ENCODE measurements at regions not wholly inside any gene's neighbourhood (a gene's known extent, or its start where the extent isn't known, plus 50 kb on each side); places are given as distances from the start of the nearest gene placed in this dataset.
A peak's percentile ranks its signal among the peaks of the same experiment; 100 is the strongest.

GRCh38 chr2:165033402-165033801, 78.1 kb upstream of the SLC38A11 start:
- DNase-seq = no peak

DNA sequence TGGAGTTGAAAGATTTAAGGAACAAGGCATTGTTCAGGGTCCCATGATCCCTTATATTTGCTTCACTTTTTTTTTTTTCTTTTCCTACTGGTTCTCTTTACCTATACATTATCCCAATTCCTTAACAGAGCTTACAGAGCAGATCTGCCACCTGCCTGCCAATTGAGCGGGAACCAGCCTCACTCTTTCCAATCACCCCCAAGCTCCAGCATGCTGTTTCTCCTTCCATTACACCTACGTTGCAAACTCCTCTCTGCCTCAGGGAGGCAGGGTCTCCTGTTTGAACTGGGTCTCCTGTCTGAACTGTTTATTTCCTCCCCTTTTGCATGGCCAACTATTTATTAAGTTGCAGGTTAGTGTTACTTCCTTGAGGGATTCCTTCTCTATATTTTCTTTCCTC, 77.2 kb upstream of the SLC38A11 start:
- DNase-seq = no peak

GRCh38 chr2:165024199-165024598, 68.9 kb upstream of the SLC38A11 start:
- DNase-seq = no peak

GRCh38 chr2:165022781-165023180, 67.5 kb upstream of the SLC38A11 start:
- no peak for DNase-seq

- no peak for DNase-seq
Observed at GRCh38 chr2:165017966-165018596, 62.8 kb upstream of the SLC38A11 start.

DNA sequence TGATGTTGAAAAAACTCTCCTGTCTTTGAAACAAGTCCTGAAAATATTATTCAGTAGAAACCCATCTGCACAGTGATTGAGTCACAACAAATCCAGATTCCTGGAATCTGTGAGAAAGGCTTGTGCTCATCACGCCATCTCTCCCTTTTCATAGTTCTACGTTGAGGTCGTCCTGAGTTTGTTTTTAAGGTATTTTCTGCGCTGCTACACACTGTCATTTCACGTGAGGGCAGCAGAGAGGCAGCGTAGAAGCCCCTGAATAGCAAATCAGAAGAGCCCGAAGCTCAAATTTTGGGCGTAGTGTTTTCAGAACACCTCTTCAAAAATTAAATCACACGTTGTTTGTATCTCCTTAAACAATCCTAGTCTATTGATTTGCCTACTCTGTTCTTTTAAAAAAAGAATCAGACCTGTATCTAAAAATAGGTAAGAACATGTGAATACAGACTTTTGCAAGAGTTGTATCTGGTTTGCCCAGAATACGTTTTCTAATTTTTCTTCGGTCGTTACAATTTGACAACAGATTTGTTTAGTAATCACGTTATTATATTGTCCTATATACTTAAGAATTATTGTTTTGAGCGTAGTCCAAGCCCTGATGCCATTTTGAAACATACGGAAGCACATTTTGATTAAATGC, 61.6 kb upstream of the SLC38A11 start:
- DNase-seq = peak; percentile 53

- peak; percentile 61 for DNase-seq
Observed at GRCh38 chr2:165015052-165015642, 59.8 kb upstream of the SLC38A11 start.

- no peak for DNase-seq
Observed at GRCh38 chr2:165013944-165014619, 58.8 kb upstream of the SLC38A11 start.

GRCh38 chr2:165011199-165011598, 55.9 kb upstream of the SLC38A11 start:
- DNase-seq = no peak

GRCh38 chr2:165010556-165010955, 55.2 kb upstream of the SLC38A11 start:
- DNase-seq = no peak

GRCh38 chr2:165009466-165009865, 54.1 kb upstream of the SLC38A11 start:
- DNase-seq = peak; percentile 46

DNA sequence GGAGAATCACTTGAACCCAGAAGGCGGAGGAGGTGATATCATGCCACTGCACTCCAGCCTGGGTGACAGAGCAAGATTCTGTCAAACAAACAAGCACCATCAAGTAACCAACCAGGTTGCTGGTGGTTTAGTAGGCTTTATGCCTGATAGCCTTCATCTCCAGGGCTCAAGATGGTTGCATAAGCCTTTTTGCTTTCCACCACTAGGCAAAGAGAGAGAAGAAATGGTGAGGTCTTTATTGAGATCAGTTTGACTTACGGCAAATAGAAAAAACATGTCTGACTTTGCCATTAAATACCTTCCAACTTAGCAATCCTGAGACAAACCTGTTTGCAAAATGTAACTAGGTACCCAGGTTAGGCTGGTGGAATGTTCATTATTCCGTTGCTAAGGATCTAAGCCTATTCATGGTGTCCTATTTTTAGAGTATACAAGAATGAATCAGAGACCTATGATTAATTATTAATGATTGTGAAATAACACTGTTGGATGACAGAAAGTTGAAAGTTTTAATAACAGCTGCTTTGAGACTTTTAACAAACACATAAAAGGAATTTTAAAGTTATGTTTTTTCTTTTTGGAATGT, 53.5 kb upstream of the SLC38A11 start:
- peak; percentile 21 for DNase-seq

DNA sequence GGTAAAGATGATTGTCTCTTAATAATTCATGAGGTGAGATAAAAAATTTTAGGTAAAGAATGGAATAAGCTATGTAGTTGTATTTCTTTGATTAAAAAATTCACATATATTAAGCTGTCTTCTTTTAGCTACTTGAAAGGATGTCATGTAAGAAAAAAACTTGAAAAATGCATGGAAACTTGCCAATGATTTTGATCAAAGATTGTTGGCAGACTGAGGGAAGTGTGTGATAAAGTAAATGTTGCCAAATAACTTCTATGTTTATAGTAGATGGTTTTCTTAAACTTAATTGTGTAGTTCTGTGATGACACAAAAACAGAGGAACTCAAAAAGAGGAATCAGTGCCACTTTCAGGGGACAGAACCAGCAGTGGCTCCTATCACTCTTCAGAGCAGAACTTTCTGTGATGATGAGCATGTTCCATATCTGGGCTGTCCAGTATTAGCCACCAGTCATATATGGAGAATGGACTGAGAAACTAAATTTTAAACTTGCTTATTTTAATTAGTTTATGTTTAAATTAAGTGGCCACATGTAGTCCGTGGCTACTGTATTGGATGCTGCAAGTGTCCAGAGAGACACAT, 51.9 kb upstream of the SLC38A11 start:
- DNase-seq = no peak

Data from HCEC 1CT (cell line).